K562 (cell line): ENCODE measurements at regions not wholly inside any gene's neighbourhood (a gene's known extent, or its start where the extent isn't known, plus 50 kb on each side); places are given as distances from the start of the nearest gene placed in this dataset.

Source experiments
- ATAC-seq: fragments of 200-7000 bp; cut with Tn5 transposase; 3 replicates; pipeline ENCODE4 v1.9.1; 2020; ENCODE audit warnings: moderate library complexity
- BruUV-seq: library from RNA; stranded (reverse); fragments of 400-500 nt; replicated peaks from 2 replicates; lab custom pipeline; 2021; lab: Mats Ljungman, UMichigan
- CTCF ChIA-PET: fragments of 300-600 bp; formaldehyde crosslinking; extraction: SDS; loops from one replicate; lab custom pipeline; 2021; ENCODE audit warnings: low intra/inter-chr PET ratio; lab: Yijun Ruan, JAX
- POLR2A ChIA-PET: fragments of 300-600, 350-650 bp; sonication (Branson Sonifier 250); formaldehyde crosslinking; extraction: SDS; loops from one replicate; lab custom pipeline; 2021; ENCODE audit warnings: antibody characterized with exemption, inconsistent platforms; lab: Yijun Ruan, JAX
- DNase-seq, 4 experiments: peaks; one replicate each; pipeline versions ENCODE4 v3.0.0 to v3.0.0-alpha.2; 2011 to 2018; ENCODE audit warnings: low spot score in 3 of 4, mixed read lengths in 3 of 4; ENCODE audit errors: extremely low read depth in 1 of 4
- FAIRE-seq: peaks from 2 replicates; lab custom pipeline; 2011; peaks lifted over from hg19 to GRCh38; lab: Jason Lieb, UNC
- H2AFZ ChIP-seq: 2 replicates; pipeline ENCODE4 v1.6.0; 2011; ENCODE audit warnings: low read depth, low read length, control low read depth, inconsistent platforms
- H3K27ac ChIP-seq: fragments of 200-600 bp; 3 replicates; pipeline ENCODE4 v1.8.0; 2011; ENCODE audit warnings: low read depth, mild to moderate bottlenecking, control low read depth, inconsistent platforms, low read length, moderate library complexity, mixed read lengths; ENCODE audit errors: extremely low read depth
- H3K27me3 ChIP-seq, 2 experiments: fragments of 300-600 bp in 1 of 2; 2 replicates in 1 of 2; 3 replicates in 1 of 2; pipeline versions ENCODE4 v1.6.0 to v1.8.0; 2011; ENCODE audit warnings: inconsistent platforms in 2 of 2, low read length in 2 of 2, mild to moderate bottlenecking in 1 of 2, mixed read lengths in 1 of 2, moderate library complexity in 1 of 2; ENCODE audit not compliant: control insufficient read depth in 2 of 2, insufficient read depth in 2 of 2
- H3K36me3 ChIP-seq: fragments of 300-600 bp; 3 replicates; pipeline ENCODE4 v1.8.0; 2011; ENCODE audit warnings: mild to moderate bottlenecking, low read length, inconsistent platforms; ENCODE audit not compliant: control insufficient read depth, insufficient read depth
- H3K4me1 ChIP-seq, 2 experiments: fragments of 200-600 bp in 1 of 2; replicated peaks in 1 of 2; 2 replicates in 1 of 2; 3 replicates in 1 of 2; pipeline versions ENCODE4 v1.5.1 to v1.8.0; 2011; ENCODE audit warnings: inconsistent platforms in 2 of 2, low read length in 2 of 2, mild to moderate bottlenecking in 1 of 2, mixed read lengths in 1 of 2, moderate library complexity in 1 of 2; ENCODE audit not compliant: control insufficient read depth in 2 of 2, insufficient read depth in 2 of 2
- H3K4me2 ChIP-seq: 2 replicates; pipeline ENCODE4 v1.6.1; 2011; ENCODE audit warnings: low read length, control low read depth, inconsistent platforms, mixed read lengths; ENCODE audit not compliant: insufficient read depth
- H3K4me3 ChIP-seq: fragments of 200-600 bp; sonication (generic), shearing (Covaris generic); 2 replicates; pipeline ENCODE4 v1.5.1; 2016; ENCODE audit warnings: control low read depth, inconsistent platforms
- H3K79me2 ChIP-seq: fragments of 200-600 bp; 3 replicates; pipeline ENCODE4 v1.8.0; 2011; ENCODE audit warnings: low read length, inconsistent platforms; ENCODE audit not compliant: control insufficient read depth, insufficient read depth
- H3K9ac ChIP-seq, 2 experiments: 2 replicates each; pipeline versions ENCODE4 v1.6.0 to v1.6.1; 2011; ENCODE audit warnings: low read depth in 2 of 2, low read length in 2 of 2, control low read depth in 1 of 2, inconsistent platforms in 1 of 2, mild to moderate bottlenecking in 1 of 2, mixed read lengths in 1 of 2; ENCODE audit not compliant: insufficient read depth in 1 of 2
- H3K9me1 ChIP-seq: one replicate; pipeline ENCODE4 v1.6.0; 2011; ENCODE audit warnings: inconsistent platforms, mild to moderate bottlenecking, low read length, moderate library complexity; ENCODE audit not compliant: control insufficient read depth, insufficient read depth
- H3K9me3 ChIP-seq: replicated peaks from 2 replicates; pipeline ENCODE4 v1.5.1; 2011; ENCODE audit warnings: low read depth, low read length, inconsistent platforms; ENCODE audit not compliant: control insufficient read depth, insufficient read depth
- H4K20me1 ChIP-seq: replicated peaks from 2 replicates; pipeline ENCODE4 v1.6.1; 2011; ENCODE audit warnings: low read length, inconsistent platforms, mixed read lengths; ENCODE audit not compliant: control insufficient read depth, insufficient read depth
- ATF2 ChIP-seq: sonication (generic); formaldehyde crosslinking; IDR thresholded peaks from 2 replicates; pipeline ENCODE4 v1.8.1; 2022; ENCODE audit warnings: missing genetic modification reagents
- CHD4 ChIP-seq: fragments of 200-600 bp; sonication (generic); IDR thresholded peaks from 3 replicates; pipeline ENCODE4 v1.6.1; 2012; ENCODE audit warnings: low read depth, mild to moderate bottlenecking, mixed read lengths, low read length, inconsistent platforms; ENCODE audit not compliant: insufficient read depth, insufficient replicate concordance, poor library complexity, severe bottlenecking
- CREBBP ChIP-seq: IDR thresholded peaks from one replicate; pipeline ENCODE4 v1.6.1; 2012; ENCODE audit warnings: low read depth, mild to moderate bottlenecking, control low read depth, inconsistent platforms, low read length
- ETV1 ChIP-seq: fragments of 450-650 bp; conservative IDR thresholded peaks from 2 replicates; pipeline ENCODE4 v1.6.1; 2016; ENCODE audit warnings: missing genetic modification characterization, control low read depth, low read depth, missing compliant biosample characterization
- FOXA3 ChIP-seq, 2 experiments: fragments of 450-650 bp in 1 of 2; sonication (generic) in 1 of 2; formaldehyde crosslinking; IDR thresholded peaks in 1 of 2; conservative IDR thresholded peaks in 1 of 2; 2 replicates each; pipeline versions ENCODE4 v1.4.0 to v1.8.0; 2020 to 2022; ENCODE audit warnings: mild to moderate bottlenecking in 2 of 2, missing genetic modification reagents in 1 of 2
- FOXM1 ChIP-seq, 2 experiments: fragments of 450-650 bp in 1 of 2; sonication (generic) in 1 of 2; formaldehyde crosslinking in 1 of 2; IDR thresholded peaks; 2 replicates each; pipeline versions ENCODE4 v1.6.1 to v1.9.0; 2017 to 2022; ENCODE audit warnings: low read depth in 2 of 2, mild to moderate bottlenecking in 2 of 2, missing genetic modification reagents in 1 of 2, moderate library complexity in 1 of 2
- GABPB2 ChIP-seq: fragments of 250-450 bp; sonication (Bioruptor Pico); conservative IDR thresholded peaks from 2 replicates; pipeline ENCODE4 v1.5.1; 2021; ENCODE audit warnings: mild to moderate bottlenecking
- HEY1 ChIP-seq: fragments of 250-450 bp; sonication (Bioruptor Pico); IDR thresholded peaks from 2 replicates; pipeline ENCODE4 v1.5.0; 2020; ENCODE audit warnings: mild to moderate bottlenecking, moderate library complexity, borderline replicate concordance
- MXD1 ChIP-seq: fragments of 250-450 bp; sonication (Bioruptor Pico); IDR thresholded peaks from 2 replicates; pipeline ENCODE4 v1.8.0; 2021; ENCODE audit warnings: borderline replicate concordance, mild to moderate bottlenecking, moderate library complexity; ENCODE audit not compliant: poor library complexity, severe bottlenecking
- NR2C2 ChIP-seq, 2 experiments: fragments of 200-800 bp in 1 of 2; sonication (Bioruptor generic) in 1 of 2; sonication (generic) in 1 of 2; formaldehyde crosslinking in 1 of 2; IDR thresholded peaks; 2 replicates each; pipeline versions ENCODE4 v1.6.1 to v1.8.0; 2016 to 2022; ENCODE audit warnings: mild to moderate bottlenecking in 1 of 2, missing compliant biosample characterization in 1 of 2, missing genetic modification characterization in 1 of 2, missing genetic modification reagents in 1 of 2
- NRF1 ChIP-seq, 2 experiments: fragments of 450-650 bp; IDR thresholded peaks in 1 of 2; conservative IDR thresholded peaks in 1 of 2; 2 replicates each; pipeline ENCODE4 v1.6.1; 2014; ENCODE audit warnings: mild to moderate bottlenecking in 2 of 2
- THAP12 ChIP-seq: fragments of 250-450 bp; sonication (Bioruptor Pico); IDR thresholded peaks from 2 replicates; pipeline ENCODE4 v1.9.0; 2021; ENCODE audit warnings: mild to moderate bottlenecking, inconsistent platforms
- ZBTB17 ChIP-seq: fragments of 450-650 bp; formaldehyde crosslinking; IDR thresholded peaks from 2 replicates; pipeline ENCODE4 v1.4.0; 2020; ENCODE audit warnings: mild to moderate bottlenecking
- ZHX1 ChIP-seq: fragments of 150-350 bp; conservative IDR thresholded peaks from 2 replicates; pipeline ENCODE4 v1.6.1; 2014; ENCODE audit warnings: low read length
- ZNF507 ChIP-seq: conservative IDR thresholded peaks from 2 replicates; pipeline ENCODE4 v1.6.1; 2017; ENCODE audit warnings: missing genetic modification characterization, missing compliant biosample characterization
- WGBS: fragments of 100-300 bp; shearing (Covaris generic); methylation state at CpG from one replicate; pipeline ENCODE4 v1.1.6; 2016; ENCODE audit warnings: low coverage, mixed read lengths; ENCODE audit not compliant: insufficient coverage; ENCODE audit errors: missing lambda C conversion rate; 5-methylcytosine and 5-hydroxymethylcytosine counted together
- in situ Hi-C: fragments of 300-500 bp; cut with MboI; formaldehyde crosslinking; loops from 4 replicates; pipeline ENCODE4 v1.15.0; 2018; ENCODE audit warnings: inconsistent platforms, mixed read lengths
- intact Hi-C: fragments of 100-400 bp; cut with micrococcal nuclease; formaldehyde crosslinking; loops from 2 replicates; pipeline ENCODE4 v1.14.2; 2022

- Histone ChIP-seq H3K4me1 (no peaks in the 10 kb centered on the region), H2AFZ (no peak overlapping the region), H3K9me1 (no peaks in the 10 kb centered on the region), H3K27me3 (no peaks in the 10 kb centered on the region), H4K20me1 (no peaks in the 10 kb centered on the region), H3K9ac (no peak overlapping the region), H3K9me3 (no peaks in the 10 kb centered on the region; the same call in 1 of the 2 replicates), H3K4me3 (no peak overlapping the region), H3K79me2 (no peaks in the 10 kb centered on the region), H3K36me3 (no peaks in the 10 kb centered on the region), H3K27ac (no peak overlapping the region), H3K4me2 (no peak overlapping the region)
- no peak for DNase-seq
- ATAC-seq, result no peak
- in situ Hi-C loops (no loop called here), intact Hi-C loops (no loop called here)
- ChIA-PET CTCF (no interaction called here), POLR2A (no interaction called here)
- 0% methylated on average over 2 of the region's 2 CpGs for WGBS
- FAIRE-seq, result no peak
- no TSS peak for BruUV-seq
- TF ChIP-seq NR2C2 (CRISPR knock-in tag; IDR thresholded peaks at IDR 0.05) (no peak), NR2C2 (tag; IDR thresholded peaks at IDR 0.05) (no peak), ZNF507 (tag) (no peak), FOXM1 (IDR thresholded peaks at IDR 0.05; ENCODE audit: low read depth) (no peak), FOXM1 (CRISPR knock-in tag; IDR thresholded peaks at IDR 0.05; ENCODE audit: low read depth) (no peak), ZHX1 (no peak), NRF1 (conservative IDR thresholded peaks at IDR 0.05 in 1 of 2, IDR thresholded peaks at IDR 0.05 in 1 of 2) (no peak), ETV1 (tag) (no peak), THAP12 (CRISPR knock-in tag) (no peak), ZBTB17 (CRISPR knock-in tag) (no peak), HEY1 (CRISPR knock-in tag) (no peak), CREBBP (no peak), ATF2 (CRISPR knock-in tag) (no peak), FOXA3 (CRISPR knock-in tag; conservative IDR thresholded peaks at IDR 0.05 in 1 of 2, IDR thresholded peaks at IDR 0.05 in 1 of 2) (no peak), CHD4 (no peak), MXD1 (CRISPR knock-in tag) (no peak), GABPB2 (CRISPR knock-in tag) (no peak)
Observed at GRCh38 chr10:10596256-10596655, 421.4 kb upstream of the CELF2 start.
